Muscle of back (tissue), 3 donors: ENCODE measurements at regions not wholly inside any gene's neighbourhood (a gene's known extent, or its start where the extent isn't known, plus 50 kb on each side); places are given as distances from the start of the nearest gene placed in this dataset.
"Not testable (repeated sequence)": the region's sequence is repeated elsewhere in the genome, so short reads cannot be mapped to it uniquely, and the experiment has no call there.

ENCODE experiments used
- DNase-seq, 3 donors: peaks; one replicate each; pipeline versions ENCODE4 v3.0.0 to v3.0.0-alpha.2; 2013

GRCh38 chr15:58295637-58296215 lies 136.1 kb upstream of the LIPC start:
- no peak for DNase-seq

GRCh38 chr15:58296276-58296675 lies 135.5 kb upstream of the LIPC start:
- no peak for DNase-seq

GRCh38 chr15:58297639-58298038 lies 134.2 kb upstream of the LIPC start:
- DNase-seq = no peak

- DNase-seq = peak in 2 of 3 donors; percentile 10 to 63
Observed at GRCh38 chr15:58298879-58299850, 132.6 kb upstream of the LIPC start.

- DNase-seq = peak in 1 of 3 donors; percentile 3
Observed at GRCh38 chr15:58302832-58303231, 129.0 kb upstream of the LIPC start.

- no peak for DNase-seq
Observed at GRCh38 chr15:58303236-58303635, 128.6 kb upstream of the LIPC start.

- peak in 2 of 3 donors; percentile 0 to 35 for DNase-seq
Observed at GRCh38 chr15:58306591-58307312, 125.0 kb upstream of the LIPC start.

GRCh38 chr15:58307313-58307961 lies 124.4 kb upstream of the LIPC start:
- DNase-seq = peak; percentile 19 to 56 (median 37)

- no peak for DNase-seq
Observed at GRCh38 chr15:58308742-58309355, 122.9 kb upstream of the LIPC start.

- DNase-seq = no peak
Observed at GRCh38 chr15:58309963-58310928, 121.5 kb upstream of the LIPC start.

- DNase-seq = no peak
Observed at GRCh38 chr15:58311556-58311955, 120.2 kb upstream of the LIPC start.

- DNase-seq = no peak
Observed at GRCh38 chr15:58312031-58312430, 119.8 kb upstream of the LIPC start.

- no peak for DNase-seq
Observed at GRCh38 chr15:58313304-58313703, 118.5 kb upstream of the LIPC start.

- no peak for DNase-seq
Observed at GRCh38 chr15:58313810-58314592, 117.8 kb upstream of the LIPC start.

GRCh38 chr15:58314593-58315216 lies 117.1 kb upstream of the LIPC start:
- DNase-seq = no peak

- DNase-seq = no peak
Observed at GRCh38 chr15:58318517-58318916, 113.3 kb upstream of the LIPC start.

GRCh38 chr15:58321034-58321433 lies 110.8 kb upstream of the LIPC start:
- DNase-seq = no peak

GRCh38 chr15:58322253-58322652 lies 109.5 kb upstream of the LIPC start:
- DNase-seq = peak in 1 of 3 donors; percentile 55

GRCh38 chr15:58323321-58323720 lies 108.5 kb upstream of the LIPC start:
- not testable (repeated sequence) for DNase-seq
